ENCODE measurements at regions not wholly inside any gene's neighbourhood (a gene's known extent, or its start where the extent isn't known, plus 50 kb on each side); places are given as distances from the start of the nearest gene placed in this dataset.
"Not testable (repeated sequence)": the region's sequence is repeated elsewhere in the genome, so short reads cannot be mapped to it uniquely, and the experiment has no call there.

DNA sequence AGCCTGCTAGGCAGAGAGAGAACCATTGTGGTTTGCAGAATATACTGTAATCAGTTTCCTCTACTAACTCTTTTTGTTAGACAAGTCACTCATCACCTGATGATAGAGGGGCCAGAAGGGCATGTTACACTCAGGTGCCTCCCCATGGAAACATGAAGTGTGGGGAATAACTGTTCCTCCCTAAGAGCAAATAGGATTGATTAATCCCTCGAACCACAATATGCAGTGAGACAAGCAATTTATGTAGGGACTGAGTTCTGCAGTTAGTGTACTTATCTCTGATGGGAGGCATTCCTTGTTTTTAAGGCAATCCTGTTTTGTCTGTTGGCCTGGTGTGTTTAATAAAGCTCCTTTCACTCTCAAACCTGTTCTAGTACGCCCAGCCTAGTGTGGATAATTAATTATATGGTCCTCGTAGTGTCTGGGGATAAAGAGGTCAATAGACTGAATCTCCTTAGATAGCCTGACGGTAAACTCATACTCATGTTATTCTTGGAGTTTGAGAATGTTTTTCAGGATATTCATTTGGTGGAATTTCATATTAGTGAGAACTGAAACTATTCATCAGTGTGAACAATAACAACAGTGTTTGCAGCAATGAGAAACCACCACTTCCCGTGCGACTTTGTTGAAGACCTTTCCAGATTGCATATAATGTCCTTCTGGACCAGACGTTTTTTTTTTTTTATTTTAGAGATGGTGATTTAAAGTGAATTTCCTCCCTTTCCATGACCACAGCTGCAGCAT is 344.8 kb upstream of the FZD8 start:
- H3K27me3 ChIP-seq = no peaks in the 10 kb centered on the region
- no peak for TF ChIP-seq CTCF (IDR thresholded peaks at IDR 0.05)
- TF ChIP-seq POLR2A (IDR thresholded peaks at IDR 0.05) = no peak
- no peaks in the 10 kb centered on the region for H3K36me3 ChIP-seq (replicated peaks in 1 of 2; ENCODE audit: insufficient read depth in 1 of 2, low read depth in 2 of 2)
- DNase-seq (no peak), ATAC-seq (no peak)
- no peaks in the 10 kb centered on the region for H3K9me3 ChIP-seq
- 32 to 44% methylated on average over 7 of the region's 7 CpGs for WGBS, 2 donors
- intact Hi-C loops (cut with DNase I) = no loop called here
- H3K4me3 ChIP-seq = no peak overlapping the region
- H3K4me1 ChIP-seq = no peaks in the 10 kb centered on the region
- no peak overlapping the region for H3K27ac ChIP-seq

GRCh38 chr10:35979116-35979515 is 337.0 kb upstream of the FZD8 start:
- Histone ChIP-seq H3K36me3 (replicated peaks in 1 of 2; ENCODE audit: insufficient read depth in 1 of 2, low read depth in 2 of 2) (no peaks in the 10 kb centered on the region), H3K27me3 (no peaks in the 10 kb centered on the region), H3K4me3 (no peak overlapping the region), H3K4me1 (no peaks in the 10 kb centered on the region), H3K27ac (no peak overlapping the region), H3K9me3 (no peaks in the 10 kb centered on the region)
- TF ChIP-seq CTCF (IDR thresholded peaks at IDR 0.05) (no peak), POLR2A (IDR thresholded peaks at IDR 0.05) (no peak)
- DNase-seq = no peak
- 42 to 51% methylated on average over 2 of the region's 2 CpGs for WGBS, 2 donors
- intact Hi-C loops (cut with DNase I) = no loop called here
- no peak for ATAC-seq

- H3K36me3 ChIP-seq (replicated peaks in 1 of 2; ENCODE audit: insufficient read depth in 1 of 2, low read depth in 2 of 2); H3K27ac ChIP-seq; H3K9me3 ChIP-seq; H3K4me3 ChIP-seq; ATAC-seq; DNase-seq; H3K4me1 ChIP-seq; H3K27me3 ChIP-seq; intact Hi-C loops (cut with DNase I): not testable (repeated sequence)
- WGBS, 2 donors = 30 to 33% methylated on average over 5 of the region's 5 CpGs
Measured at GRCh38 chr10:35973912-35974591, 332.0 kb upstream of the FZD8 start.

DNA sequence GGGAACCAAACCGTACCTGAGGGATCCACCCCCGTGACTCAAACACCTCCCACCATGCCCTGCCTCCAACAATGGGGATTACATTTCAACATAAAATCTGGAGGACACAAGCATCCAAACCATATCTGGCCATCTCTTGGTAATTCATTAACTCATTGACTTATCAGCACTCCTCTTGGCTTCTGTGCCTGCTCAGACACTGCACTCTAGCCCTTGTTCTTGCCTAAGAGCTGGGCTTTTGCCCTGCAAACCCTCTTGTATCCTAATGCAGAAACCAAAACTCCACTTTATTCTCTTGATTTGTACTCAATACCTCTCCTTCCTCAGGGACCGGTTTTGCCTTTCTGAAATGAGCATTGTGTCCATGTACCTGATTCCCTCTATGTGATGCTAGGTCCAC is 330.2 kb upstream of the FZD8 start:
- no peak for DNase-seq
- no peak overlapping the region for H3K4me3 ChIP-seq
- no peaks in the 10 kb centered on the region for H3K4me1 ChIP-seq
- H3K9me3 ChIP-seq = no peaks in the 10 kb centered on the region
- intact Hi-C loops (cut with DNase I) = no loop called here
- 63 to 71% methylated on average over 3 of the region's 3 CpGs for WGBS, 2 donors
- no peaks in the 10 kb centered on the region for H3K27me3 ChIP-seq
- ATAC-seq = no peak
- H3K27ac ChIP-seq = no peak overlapping the region
- no peaks in the 10 kb centered on the region for H3K36me3 ChIP-seq (replicated peaks in 1 of 2; ENCODE audit: insufficient read depth in 1 of 2, low read depth in 2 of 2)
- no peak for TF ChIP-seq POLR2A (IDR thresholded peaks at IDR 0.05)
- TF ChIP-seq CTCF (IDR thresholded peaks at IDR 0.05) = no peak

- 29 to 30% methylated on average over 2 of the region's 2 CpGs for WGBS, 2 donors
- Histone ChIP-seq H3K27me3 (no peaks in the 10 kb centered on the region), H3K9me3 (no peaks in the 10 kb centered on the region), H3K4me3 (no peak overlapping the region), H3K36me3 (replicated peaks in 1 of 2; ENCODE audit: insufficient read depth in 1 of 2, low read depth in 2 of 2) (no peaks in the 10 kb centered on the region), H3K4me1 (no peaks in the 10 kb centered on the region), H3K27ac (no peak overlapping the region)
- intact Hi-C loops (cut with DNase I) = no loop called here
- TF ChIP-seq CTCF (IDR thresholded peaks at IDR 0.05) = no peak
- no peak for TF ChIP-seq POLR2A (IDR thresholded peaks at IDR 0.05)
- DNase-seq (no peak), ATAC-seq (no peak)
Measured at GRCh38 chr10:35971397-35971796, 329.3 kb upstream of the FZD8 start.
